ENCODE measurements at regions not wholly inside any gene's neighbourhood (a gene's known extent, or its start where the extent isn't known, plus 50 kb on each side); places are given as distances from the start of the nearest gene placed in this dataset.
"Not testable (repeated sequence)": the region's sequence is repeated elsewhere in the genome, so short reads cannot be mapped to it uniquely, and the experiment has no call there.

GRCh38 chr1:220942278-220942677 is 63.0 kb downstream of the HLX start:
- DNase-seq (ENCODE audit: low read depth), result no peak

- not testable (repeated sequence) for DNase-seq (ENCODE audit: low read depth)
Measured at GRCh38 chr1:220942914-220943313, 63.7 kb downstream of the HLX start.

DNA sequence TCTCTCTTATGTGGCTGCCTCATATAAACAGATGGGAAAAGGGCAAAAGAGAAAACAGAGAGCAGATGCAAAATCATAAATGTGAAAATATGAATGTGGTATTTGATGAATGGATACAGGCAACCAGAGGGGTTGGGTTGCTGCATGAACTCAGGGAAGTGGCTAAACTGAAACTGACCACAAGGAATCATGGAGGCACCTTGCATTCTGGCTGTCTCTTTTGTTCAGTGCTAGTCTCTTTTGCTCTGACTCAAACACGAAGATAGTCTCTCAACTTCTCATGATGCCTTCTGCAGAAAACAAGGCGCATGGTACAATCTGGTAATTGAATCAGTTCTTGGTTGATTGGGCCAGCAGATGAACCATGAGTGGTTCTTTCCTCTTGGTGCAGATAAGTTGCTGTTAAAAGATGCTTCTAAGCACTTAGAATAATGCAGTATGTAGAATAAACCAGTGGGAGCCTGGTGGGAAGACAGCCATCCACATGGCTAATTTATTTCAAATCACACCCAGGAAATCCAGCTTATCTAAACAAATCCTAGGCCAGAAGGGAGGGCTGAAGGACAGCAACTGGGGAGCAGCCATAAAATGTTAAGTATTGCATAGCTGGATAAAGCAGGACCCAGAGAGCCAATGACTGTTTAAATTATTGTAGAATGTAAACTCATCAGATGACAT is 64.2 kb downstream of the HLX start:
- no peak for DNase-seq (ENCODE audit: low read depth)

GRCh38 chr1:220950576-220950975 is 71.3 kb downstream of the HLX start:
- no peak for DNase-seq (ENCODE audit: low read depth)

- DNase-seq (ENCODE audit: low read depth), result no peak
Measured at GRCh38 chr1:220952961-220953643, 73.9 kb downstream of the HLX start.

DNA sequence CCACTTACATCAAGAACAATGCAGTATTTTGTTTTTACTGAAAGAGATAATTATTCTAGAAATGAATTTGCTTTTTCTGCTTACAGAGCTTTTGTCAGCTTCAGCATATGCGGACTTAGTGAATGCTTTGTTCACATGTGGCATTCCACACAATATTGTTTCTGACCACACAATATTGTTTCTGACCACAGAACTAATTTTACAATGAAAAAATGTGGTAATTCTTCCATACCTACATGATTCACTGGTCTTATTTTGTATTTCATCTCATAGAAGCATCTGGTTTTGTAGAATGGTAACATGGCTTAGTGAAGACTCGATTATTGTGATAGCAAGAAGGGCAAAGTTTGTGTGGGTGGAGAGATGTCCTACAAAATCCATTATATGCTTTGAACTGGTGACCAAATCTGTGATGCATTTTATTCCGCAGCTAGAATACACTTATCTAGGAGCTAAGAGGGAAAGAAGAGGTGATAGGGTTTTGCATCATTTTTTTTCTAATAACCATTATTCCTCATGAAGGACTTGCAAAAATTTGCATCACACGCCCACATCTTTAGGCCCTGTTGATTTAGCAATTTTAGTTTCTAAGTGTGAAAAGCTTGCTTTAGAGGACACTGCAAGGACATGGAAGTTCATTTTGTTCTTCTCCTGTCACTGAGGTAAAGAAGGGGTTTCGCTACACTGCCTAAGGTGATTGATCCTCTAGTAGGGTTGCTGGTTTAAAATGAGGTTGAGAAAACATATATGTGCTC is 75.3 kb downstream of the HLX start:
- no peak for DNase-seq (ENCODE audit: low read depth)

- no peak for DNase-seq (ENCODE audit: low read depth)
Measured at GRCh38 chr1:220955116-220955515, 75.9 kb downstream of the HLX start.

GRCh38 chr1:220956501-220957232 is 77.4 kb downstream of the HLX start:
- DNase-seq (ENCODE audit: low read depth), result no peak

DNA sequence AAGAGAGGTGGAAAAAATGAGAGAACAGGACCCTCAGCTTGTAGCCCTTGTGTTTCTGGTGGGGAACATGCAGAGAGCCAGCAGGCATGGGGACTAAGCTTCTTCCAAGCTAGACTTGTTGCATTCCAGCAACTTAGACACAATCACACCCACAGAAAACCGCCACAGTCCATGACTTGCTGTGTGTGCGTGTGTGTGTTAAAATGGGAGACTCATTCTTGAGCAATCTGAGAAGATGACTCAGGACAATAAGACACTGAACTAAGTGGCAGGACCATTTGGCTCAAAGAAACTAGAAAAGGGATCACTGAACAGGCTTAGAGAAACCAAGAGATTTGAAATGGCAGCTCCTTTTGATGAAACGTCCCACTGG is 78.0 kb downstream of the HLX start:
- no peak for DNase-seq (ENCODE audit: low read depth)

GRCh38 chr1:220958234-220958633 is 79.0 kb downstream of the HLX start:
- no peak for DNase-seq (ENCODE audit: low read depth)

- DNase-seq (ENCODE audit: low read depth), result no peak
Measured at GRCh38 chr1:220962031-220962751, 82.9 kb downstream of the HLX start.

- no peak for DNase-seq (ENCODE audit: low read depth)
Measured at GRCh38 chr1:220966041-220966440, 86.8 kb downstream of the HLX start.

DNA sequence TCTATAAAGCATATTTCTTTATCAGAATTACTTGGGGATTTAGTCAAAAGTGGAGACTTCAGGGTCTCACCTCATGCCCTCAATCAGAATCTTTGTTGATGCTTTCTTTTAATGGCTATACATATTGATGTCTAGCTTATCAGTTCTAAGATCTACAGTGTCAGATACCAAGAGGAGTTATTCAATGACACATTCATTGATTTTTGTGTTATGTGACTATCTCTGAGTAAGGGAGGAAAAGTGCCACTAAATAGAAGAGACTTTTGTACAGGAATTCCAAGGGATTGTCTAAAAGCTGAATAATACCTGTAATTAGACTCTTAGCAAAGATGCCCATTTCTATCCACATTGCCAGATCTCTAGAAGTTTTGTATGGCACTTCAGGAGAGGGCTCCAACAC is 87.2 kb downstream of the HLX start:
- DNase-seq (ENCODE audit: low read depth), result no peak

- DNase-seq (ENCODE audit: low read depth), result no peak
Measured at GRCh38 chr1:220966881-220967611, 87.8 kb downstream of the HLX start.

GRCh38 chr1:220967911-220968310 is 88.7 kb downstream of the HLX start:
- DNase-seq (ENCODE audit: low read depth), result no peak

GRCh38 chr1:220969281-220969680 is 90.0 kb downstream of the HLX start:
- DNase-seq (ENCODE audit: low read depth), result not testable (repeated sequence)

DNA sequence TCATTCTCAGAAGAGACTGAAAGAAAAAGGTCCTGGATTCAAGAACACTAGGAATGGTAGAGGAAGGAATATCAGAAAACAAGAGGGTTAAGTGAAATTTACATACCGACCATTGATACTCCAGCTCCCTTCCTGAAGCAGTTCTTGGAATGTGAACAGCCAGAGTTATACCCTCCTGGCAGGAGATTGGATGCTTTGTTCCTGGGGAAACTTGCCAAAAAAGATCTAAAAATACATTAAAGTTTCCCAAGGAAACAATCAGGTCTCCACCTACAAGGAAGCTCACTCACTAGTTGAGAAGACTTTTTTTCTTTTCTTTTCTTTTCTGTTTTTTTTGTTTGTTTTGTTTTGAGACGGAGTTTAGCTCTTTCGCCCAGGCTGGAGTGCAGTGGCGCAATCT is 91.1 kb downstream of the HLX start:
- no peak for DNase-seq (ENCODE audit: low read depth)

GRCh38 chr1:220971221-220971620 is 92.0 kb downstream of the HLX start:
- no peak for DNase-seq (ENCODE audit: low read depth)

DNA sequence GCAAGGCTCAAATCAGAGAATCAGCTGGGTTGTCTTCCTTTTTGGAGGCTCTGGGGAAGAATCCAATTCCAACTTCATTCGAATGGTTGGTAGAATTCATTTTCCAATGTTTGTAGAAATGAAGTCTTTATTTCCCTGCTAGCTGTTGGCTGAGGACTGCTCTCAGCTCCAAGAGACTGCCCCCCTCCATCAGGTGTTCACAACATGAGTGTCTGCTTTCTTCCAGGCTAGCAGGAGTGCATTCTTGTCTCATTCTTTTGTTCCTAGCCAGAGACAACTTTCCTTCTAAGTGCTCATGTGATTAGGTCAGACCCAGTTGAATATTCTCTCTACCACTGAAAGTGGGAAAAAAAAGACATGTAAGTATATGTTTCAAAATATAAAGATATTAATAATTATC is 95.2 kb downstream of the HLX start:
- no peak for DNase-seq (ENCODE audit: low read depth)

GRCh38 chr1:220976390-220976789 is 97.1 kb downstream of the HLX start:
- DNase-seq (ENCODE audit: low read depth), result no peak

GRCh38 chr1:220979371-220979770 is 100.1 kb downstream of the HLX start:
- DNase-seq (ENCODE audit: low read depth), result no peak

All from stimulated activated CD8-positive, alpha-beta memory T cell treated with anti-CD3 and anti-CD28 coated beads, Interleukin-4, amount 100 ng/mL, for 24 hours (primary cell).